ENCODE measurements at regions not wholly inside any gene's neighbourhood (a gene's known extent, or its start where the extent isn't known, plus 50 kb on each side); places are given as distances from the start of the nearest gene placed in this dataset.

DNA sequence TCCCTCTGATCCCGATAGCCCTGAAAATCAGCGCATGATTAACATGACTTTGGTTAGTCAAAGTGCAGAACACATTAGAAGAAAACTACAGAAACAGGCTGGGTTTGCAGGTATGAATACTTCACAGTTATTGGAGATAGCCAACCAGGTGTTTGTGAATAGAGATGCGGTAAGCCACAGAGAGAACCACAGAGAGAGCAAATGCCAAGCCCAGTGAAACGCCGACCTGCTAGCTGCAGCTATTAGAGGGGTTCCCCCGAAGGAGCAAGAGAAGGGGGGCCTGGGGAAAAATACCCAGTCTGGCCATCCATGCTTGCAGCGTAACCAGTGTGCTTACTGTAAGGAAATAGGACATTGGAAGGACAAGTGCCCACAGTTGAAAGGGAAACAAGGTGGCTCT is 523.9 kb upstream of the CNTN3 start:
- DNase-seq (ENCODE audit: low spot score) = no peak
- no peak for TF ChIP-seq CTCF (IDR thresholded peaks at IDR 0.05; ENCODE audit: borderline replicate concordance, control extremely low read depth, extremely low read depth, insufficient read depth, missing control alignments)
- in situ Hi-C loops (cut with MboI; ENCODE audit: low sequenced_read_pairs, unreplicated experiment) = no loop called here

DNA sequence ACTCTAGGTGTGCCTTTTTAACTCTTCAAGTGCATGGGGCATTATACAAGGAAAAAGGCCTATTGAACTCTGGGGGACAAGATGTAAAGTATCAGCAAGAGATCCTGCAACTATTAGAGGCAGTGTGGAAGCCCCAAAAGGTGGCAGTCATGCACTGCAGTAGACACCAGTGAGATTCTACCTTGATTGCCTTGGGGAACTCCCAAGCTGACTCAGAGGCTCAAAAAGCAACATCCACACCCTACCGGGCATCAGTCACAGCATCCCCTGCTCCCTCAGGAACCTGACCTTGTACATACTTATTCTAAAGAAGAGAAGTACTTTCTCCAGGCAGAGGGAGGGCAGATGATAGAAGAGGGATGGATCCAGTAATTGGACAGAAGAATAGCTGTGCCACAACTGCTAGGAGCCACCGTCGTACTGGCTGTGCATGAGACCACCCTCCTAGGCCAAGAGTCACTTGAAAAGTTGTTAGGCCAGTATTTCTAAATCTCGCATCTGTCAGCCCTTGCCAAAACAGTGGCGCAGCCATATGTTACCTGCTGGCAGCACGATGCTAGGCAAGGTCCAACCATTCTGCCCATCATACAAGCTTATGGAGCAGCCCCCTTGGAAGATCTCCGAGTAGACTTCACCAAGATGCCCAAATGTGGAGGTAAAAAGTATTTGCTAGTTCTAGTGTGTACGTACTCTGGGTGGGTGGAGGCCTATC is 523.1 kb upstream of the FRG2C start:
- in situ Hi-C loops (cut with MboI; ENCODE audit: low sequenced_read_pairs, unreplicated experiment) = no loop called here
- TF ChIP-seq CTCF (IDR thresholded peaks at IDR 0.05; ENCODE audit: borderline replicate concordance, control extremely low read depth, extremely low read depth, insufficient read depth, missing control alignments) = no peak
- no peak for DNase-seq (ENCODE audit: low spot score)

- no peak for TF ChIP-seq CTCF (IDR thresholded peaks at IDR 0.05; ENCODE audit: borderline replicate concordance, control extremely low read depth, extremely low read depth, insufficient read depth, missing control alignments)
- DNase-seq (ENCODE audit: low spot score) = no peak
- in situ Hi-C loops (cut with MboI; ENCODE audit: low sequenced_read_pairs, unreplicated experiment) = no loop called here
Measured at GRCh38 chr3:75144406-75144805, 519.7 kb upstream of the FRG2C start.

DNA sequence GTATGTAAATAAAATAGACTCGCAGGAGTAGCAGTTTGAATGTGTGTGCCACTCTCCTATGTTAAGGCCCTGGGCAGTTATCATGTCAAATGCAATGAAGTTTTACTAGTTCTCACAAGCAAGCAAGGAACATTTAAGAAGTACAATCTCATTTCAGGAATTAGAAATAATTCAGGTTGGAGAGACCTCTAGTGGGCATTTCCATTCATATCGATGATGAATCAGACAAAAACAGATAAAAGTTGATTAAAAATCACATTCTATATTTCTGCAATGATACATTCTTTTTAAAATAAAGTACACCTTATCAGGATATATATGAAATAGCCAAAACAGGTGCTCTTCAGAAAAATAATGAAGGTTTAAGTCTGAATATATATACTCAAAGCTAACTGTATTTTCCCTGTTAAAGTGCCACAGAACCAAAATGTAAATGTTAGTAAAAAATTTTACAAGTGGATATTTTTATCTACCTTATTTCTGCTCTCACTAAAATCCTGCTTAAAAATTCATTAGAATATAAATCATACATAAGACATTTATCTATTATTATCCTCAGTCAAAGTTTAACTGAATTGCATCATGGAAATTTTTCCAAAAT is 492.4 kb upstream of the FRG2C start:
- DNase-seq (ENCODE audit: low spot score) = no peak
- TF ChIP-seq CTCF (IDR thresholded peaks at IDR 0.05; ENCODE audit: borderline replicate concordance, control extremely low read depth, extremely low read depth, insufficient read depth, missing control alignments) = peak; percentile 25
- in situ Hi-C loops (cut with MboI; ENCODE audit: low sequenced_read_pairs, unreplicated experiment) = no loop called here

GRCh38 chr3:75176937-75177336 is 487.2 kb upstream of the FRG2C start:
- TF ChIP-seq CTCF (IDR thresholded peaks at IDR 0.05; ENCODE audit: borderline replicate concordance, control extremely low read depth, extremely low read depth, insufficient read depth, missing control alignments) = no peak
- DNase-seq (ENCODE audit: low spot score) = no peak
- in situ Hi-C loops (cut with MboI; ENCODE audit: low sequenced_read_pairs, unreplicated experiment) = no loop called here

DNA sequence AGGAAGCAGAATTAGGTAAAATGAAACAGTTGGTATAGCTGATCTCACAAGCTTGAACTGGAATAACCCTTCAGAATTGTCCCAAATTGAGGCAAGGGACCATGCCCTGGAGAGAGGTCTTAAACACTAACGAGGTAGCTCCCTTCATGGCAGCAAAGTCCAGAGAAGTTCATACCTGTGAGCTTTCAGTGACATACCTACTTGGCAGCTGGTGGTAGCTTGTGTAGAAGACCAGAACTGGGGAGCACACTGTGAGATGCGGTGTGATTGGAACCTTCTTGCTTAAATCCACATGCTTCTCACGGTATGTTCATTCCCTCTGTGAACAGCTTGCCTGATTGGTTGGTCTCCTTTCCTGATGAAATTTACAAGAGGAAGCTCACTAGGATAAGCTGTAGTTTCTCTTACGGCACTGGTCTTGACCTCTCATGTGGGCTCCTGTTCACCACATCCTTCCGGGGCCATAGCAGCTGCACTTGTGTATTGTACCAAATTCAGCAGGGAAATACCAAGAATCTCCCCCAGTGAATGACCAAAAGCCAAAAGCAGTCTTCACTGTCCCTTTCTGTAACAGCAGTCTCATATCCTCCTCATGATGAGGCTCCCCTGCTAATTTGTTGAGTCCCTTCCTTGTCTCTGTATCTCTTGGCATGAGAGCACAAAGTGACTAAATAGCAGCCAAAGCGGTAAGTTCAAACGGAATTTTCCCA is 483.7 kb upstream of the FRG2C start:
- no peak for DNase-seq (ENCODE audit: low spot score)
- in situ Hi-C loops (cut with MboI; ENCODE audit: low sequenced_read_pairs, unreplicated experiment) = no loop called here
- TF ChIP-seq CTCF (IDR thresholded peaks at IDR 0.05; ENCODE audit: borderline replicate concordance, control extremely low read depth, extremely low read depth, insufficient read depth, missing control alignments) = no peak
